ENCODE measurements at regions not wholly inside any gene's neighbourhood (a gene's known extent, or its start where the extent isn't known, plus 50 kb on each side); places are given as distances from the start of the nearest gene placed in this dataset.

DNA sequence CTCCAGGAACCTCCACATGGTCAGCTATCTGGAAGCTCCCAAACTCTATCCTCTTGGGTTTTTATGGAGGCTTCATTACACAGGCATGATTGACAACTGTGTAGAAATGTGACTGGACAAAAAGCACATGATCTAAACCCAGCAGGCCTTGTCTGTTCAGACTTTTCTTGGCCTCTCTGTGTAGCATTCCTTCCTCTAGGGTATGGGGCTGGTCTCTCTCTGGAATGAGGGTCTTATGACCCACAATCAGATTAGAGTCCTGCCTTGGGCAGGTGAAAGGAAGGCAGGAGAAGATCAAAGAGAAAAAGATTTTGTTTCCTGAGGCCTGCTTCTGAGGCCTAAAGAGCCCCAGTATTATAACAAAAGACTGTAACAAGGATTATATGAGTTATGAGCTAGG is 162.7 kb downstream of the SP3 start:
- TF ChIP-seq, protein P1, sequence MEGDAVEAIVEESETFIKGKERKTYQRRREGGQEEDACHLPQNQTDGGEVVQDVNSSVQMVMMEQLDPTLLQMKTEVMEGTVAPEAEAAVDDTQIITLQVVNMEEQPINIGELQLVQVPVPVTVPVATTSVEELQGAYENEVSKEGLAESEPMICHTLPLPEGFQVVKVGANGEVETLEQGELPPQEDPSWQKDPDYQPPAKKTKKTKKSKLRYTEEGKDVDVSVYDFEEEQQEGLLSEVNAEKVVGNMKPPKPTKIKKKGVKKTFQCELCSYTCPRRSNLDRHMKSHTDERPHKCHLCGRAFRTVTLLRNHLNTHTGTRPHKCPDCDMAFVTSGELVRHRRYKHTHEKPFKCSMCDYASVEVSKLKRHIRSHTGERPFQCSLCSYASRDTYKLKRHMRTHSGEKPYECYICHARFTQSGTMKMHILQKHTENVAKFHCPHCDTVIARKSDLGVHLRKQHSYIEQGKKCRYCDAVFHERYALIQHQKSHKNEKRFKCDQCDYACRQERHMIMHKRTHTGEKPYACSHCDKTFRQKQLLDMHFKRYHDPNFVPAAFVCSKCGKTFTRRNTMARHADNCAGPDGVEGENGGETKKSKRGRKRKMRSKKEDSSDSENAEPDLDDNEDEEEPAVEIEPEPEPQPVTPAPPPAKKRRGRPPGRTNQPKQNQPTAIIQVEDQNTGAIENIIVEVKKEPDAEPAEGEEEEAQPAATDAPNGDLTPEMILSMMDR (IDR thresholded peaks at IDR 0.05 in 8 of 11, conservative IDR thresholded peaks at IDR 0.05 in 3 of 11): no peak
- TF ChIP-seq POLR2A (IDR thresholded peaks at IDR 0.05) (no peak), POLR2AphosphoS5 (IDR thresholded peaks at IDR 0.05) (no peak)
